ENCODE measurements at regions not wholly inside any gene's neighbourhood (a gene's known extent, or its start where the extent isn't known, plus 50 kb on each side); places are given as distances from the start of the nearest gene placed in this dataset.

DNA sequence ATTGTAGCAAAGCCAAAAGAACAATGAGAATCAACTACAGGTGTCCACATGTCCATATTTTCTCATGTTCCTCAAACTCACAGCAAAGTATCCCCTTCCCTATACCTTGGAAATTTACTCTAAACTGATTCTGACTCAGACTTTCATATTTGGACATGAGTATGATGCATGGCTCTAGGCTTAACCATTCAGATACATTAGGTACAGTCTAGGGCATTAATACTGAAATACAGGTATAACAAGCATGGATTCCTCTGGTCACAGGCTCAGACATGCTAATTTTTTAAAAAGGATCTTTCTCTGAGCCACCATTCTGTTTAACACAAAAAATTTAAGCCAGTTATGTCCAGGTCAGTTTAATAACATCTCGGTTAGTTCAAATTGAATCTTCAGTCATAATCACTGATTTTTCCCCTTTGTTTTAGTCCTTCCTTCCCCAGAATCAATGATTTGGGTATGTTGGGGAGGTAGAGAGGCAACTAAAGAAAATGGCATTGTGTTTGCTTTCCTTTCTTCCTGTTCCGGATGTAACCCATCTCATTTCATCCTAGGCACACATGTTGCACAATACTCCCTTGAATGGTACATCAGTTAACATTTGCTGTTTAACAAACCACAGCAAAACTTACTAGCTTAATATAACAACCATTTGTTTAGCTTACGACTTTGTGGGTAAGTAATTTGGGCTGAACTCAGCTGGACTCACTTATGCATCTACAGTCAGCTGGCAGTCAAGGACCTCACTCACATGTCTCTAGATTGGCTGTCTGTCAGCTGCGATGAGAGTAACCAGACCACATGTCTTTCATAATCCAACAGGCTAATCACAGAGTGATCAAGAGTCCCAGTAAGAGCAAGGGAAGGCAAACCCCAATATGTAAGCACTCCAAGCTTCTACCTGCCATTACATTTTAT, 75.3 kb upstream of the GRIA3 start:
- TF ChIP-seq, protein P1, sequence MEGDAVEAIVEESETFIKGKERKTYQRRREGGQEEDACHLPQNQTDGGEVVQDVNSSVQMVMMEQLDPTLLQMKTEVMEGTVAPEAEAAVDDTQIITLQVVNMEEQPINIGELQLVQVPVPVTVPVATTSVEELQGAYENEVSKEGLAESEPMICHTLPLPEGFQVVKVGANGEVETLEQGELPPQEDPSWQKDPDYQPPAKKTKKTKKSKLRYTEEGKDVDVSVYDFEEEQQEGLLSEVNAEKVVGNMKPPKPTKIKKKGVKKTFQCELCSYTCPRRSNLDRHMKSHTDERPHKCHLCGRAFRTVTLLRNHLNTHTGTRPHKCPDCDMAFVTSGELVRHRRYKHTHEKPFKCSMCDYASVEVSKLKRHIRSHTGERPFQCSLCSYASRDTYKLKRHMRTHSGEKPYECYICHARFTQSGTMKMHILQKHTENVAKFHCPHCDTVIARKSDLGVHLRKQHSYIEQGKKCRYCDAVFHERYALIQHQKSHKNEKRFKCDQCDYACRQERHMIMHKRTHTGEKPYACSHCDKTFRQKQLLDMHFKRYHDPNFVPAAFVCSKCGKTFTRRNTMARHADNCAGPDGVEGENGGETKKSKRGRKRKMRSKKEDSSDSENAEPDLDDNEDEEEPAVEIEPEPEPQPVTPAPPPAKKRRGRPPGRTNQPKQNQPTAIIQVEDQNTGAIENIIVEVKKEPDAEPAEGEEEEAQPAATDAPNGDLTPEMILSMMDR (IDR thresholded peaks at IDR 0.05), result no peak
- no peak for TF ChIP-seq EZH2 (IDR thresholded peaks at IDR 0.05; ENCODE audit: borderline replicate concordance, insufficient read depth, low read depth, low read length, poor library complexity, severe bottlenecking)

All from B cell (primary cell).